Lung (tissue), 11 donors: ENCODE measurements at regions not wholly inside any gene's neighbourhood (a gene's known extent, or its start where the extent isn't known, plus 50 kb on each side); places are given as distances from the start of the nearest gene placed in this dataset.

Experiments used
- ATAC-seq: fragments of 200-7000 bp; cut with Tn5 transposase; one replicate; pipeline ENCODE4 v1.9.1; 2020; ENCODE audit warnings: moderate number of reproducible peaks; ENCODE audit not compliant: insufficient read depth, low FRiP score
- DNase-seq, 3 donors: peaks; one replicate each; pipeline ENCODE4 v3.0.0-alpha.2; 2013 to 2017
- H3K27ac ChIP-seq, 2 donors: one replicate each; pipeline ENCODE4 v1.5.1; 2013; ENCODE audit warnings: mild to moderate bottlenecking in 2 of 2, moderate library complexity in 2 of 2, control low read depth in 1 of 2, inconsistent platforms in 1 of 2, low read depth in 1 of 2, low read length in 1 of 2
- H3K27me3 ChIP-seq, 3 donors: one replicate each; pipeline ENCODE4 v1.5.1; 2013; ENCODE audit warnings: low read length in 2 of 3; ENCODE audit not compliant: control insufficient read depth in 3 of 3, insufficient read depth in 3 of 3
- H3K36me3 ChIP-seq, 4 donors: one replicate each; pipeline ENCODE4 v1.5.1; 2013; ENCODE audit warnings: low read length in 4 of 4, mild to moderate bottlenecking in 1 of 4, moderate library complexity in 1 of 4; ENCODE audit not compliant: control insufficient read depth in 4 of 4, insufficient read depth in 4 of 4
- H3K4me1 ChIP-seq, 5 donors: one replicate each; pipeline ENCODE4 v1.5.1; 2013; ENCODE audit warnings: low read length in 5 of 5, mild to moderate bottlenecking in 2 of 5, moderate library complexity in 1 of 5; ENCODE audit not compliant: control insufficient read depth in 5 of 5, insufficient read depth in 5 of 5
- H3K4me3 ChIP-seq: one replicate; pipeline ENCODE4 v1.5.1; 2013; ENCODE audit warnings: mild to moderate bottlenecking, control low read depth, moderate library complexity
- H3K9ac ChIP-seq, 2 donors: one replicate each; pipeline ENCODE4 v1.5.1; 2013; ENCODE audit warnings: low read length in 2 of 2, control low read depth in 1 of 2; ENCODE audit not compliant: insufficient read depth in 1 of 2
- H3K9me3 ChIP-seq, 4 donors: one replicate each; pipeline ENCODE4 v1.5.1; 2013; ENCODE audit warnings: low read length in 3 of 4, mild to moderate bottlenecking in 1 of 4, moderate library complexity in 1 of 4; ENCODE audit not compliant: control insufficient read depth in 4 of 4, insufficient read depth in 3 of 4
- CTCF ChIP-seq: IDR thresholded peaks from 2 replicates; pipeline ENCODE4 v1.5.1; 2012; ENCODE audit warnings: mild to moderate bottlenecking; ENCODE audit errors: control extremely low read depth, extremely low read depth
- WGBS, 2 donors: extraction: QIAGEN DNeasy Blood & Tissue Kit; methylation state at CpG; one replicate each; pipeline ENCODE4 v1.1.7; 2013; 5-methylcytosine and 5-hydroxymethylcytosine counted together
- donor health status: control.
- donor health status: control.
- donor health status: Bipolar disorder and iron deficiency.
- donor health status: healthy.
- donor health status: DM: yes; HTN: yes; CAD: no.

GRCh38 chr3:18649666-18650363 lies 224.7 kb upstream of the SATB1 start:
- Histone ChIP-seq H3K4me3 (no peak overlapping the region), H3K9ac (no peak overlapping the region), H3K4me1 (peaks cover 0 to 7% (median 0%) of the 10 kb centered on the region in 5 donors), H3K36me3 (no peaks in the 10 kb centered on the region), H3K27ac (no peak overlapping the region), H3K9me3 (no peaks in the 10 kb centered on the region), H3K27me3 (no peaks in the 10 kb centered on the region)
- DNase-seq, result no peak
- no peak for ATAC-seq
- WGBS, 2 donors, result 65% methylated on average over 4 of the region's 4 CpGs
- TF ChIP-seq CTCF, result no peak

- H3K4me1 ChIP-seq, result peaks cover 0 to 7% (median 0%) of the 10 kb centered on the region in 5 donors
- no peak for TF ChIP-seq CTCF
- H3K27ac ChIP-seq, result no peak overlapping the region
- peaks cover 0 to 2% (median 0%) of the 10 kb centered on the region in 4 donors for H3K9me3 ChIP-seq
- no peak for DNase-seq
- 0 to 53% methylated on average over 1 of the region's 1 CpG for WGBS, 2 donors
- ATAC-seq, result no peak
- no peak overlapping the region for H3K4me3 ChIP-seq
- H3K36me3 ChIP-seq, result no peaks in the 10 kb centered on the region
- no peak overlapping the region for H3K9ac ChIP-seq
- H3K27me3 ChIP-seq, result no peaks in the 10 kb centered on the region
These were observed 223.8 kb upstream of the SATB1 start for GRCh38 chr3:18648868-18649462.

- Histone ChIP-seq H3K4me1 (peaks cover 0 to 7% (median 0%) of the 10 kb centered on the region in 5 donors), H3K27ac (no peak overlapping the region), H3K9ac (no peak overlapping the region), H3K9me3 (peaks cover 0 to 2% (median 0%) of the 10 kb centered on the region in 4 donors), H3K4me3 (no peak overlapping the region), H3K27me3 (no peaks in the 10 kb centered on the region), H3K36me3 (no peaks in the 10 kb centered on the region)
- ATAC-seq (no peak), DNase-seq (no peak)
- TF ChIP-seq CTCF, result no peak
- 63 to 71% methylated on average over 2 of the region's 2 CpGs for WGBS, 2 donors
These were observed 223.0 kb upstream of the SATB1 start for GRCh38 chr3:18648159-18648558.
